ENCODE measurements at regions not wholly inside any gene's neighbourhood (a gene's known extent, or its start where the extent isn't known, plus 50 kb on each side); places are given as distances from the start of the nearest gene placed in this dataset.

- FAIRE-seq (no peak), DNase-seq (no peak)
- no peaks in the 10 kb centered on the region for H3K4me1 ChIP-seq (ENCODE audit: control insufficient read depth in 3 of 3, insufficient read depth in 2 of 3, low read depth in 1 of 3, low read length in 2 of 3)
- H3K36me3 ChIP-seq (ENCODE audit: control insufficient read depth in 3 of 3, insufficient read depth in 2 of 3, low read depth in 1 of 3, low read length in 3 of 3), result no peaks in the 10 kb centered on the region
- no peak overlapping the region for H3K27ac ChIP-seq (ENCODE audit: low read depth in 1 of 3, low read length in 2 of 3)
- peaks cover 0 to 6% (median 1%) of the 10 kb centered on the region in 3 donors for H3K27me3 ChIP-seq (ENCODE audit: control insufficient read depth in 3 of 3, insufficient read depth in 3 of 3, low read length in 3 of 3)
- 70 to 74% (median 74%) methylated on average over 15 of the region's 15 CpGs for WGBS, 3 donors
- no peak overlapping the region for H3K4me3 ChIP-seq (ENCODE audit: low read depth in 1 of 3, low read length in 3 of 3)
- H3K9me3 ChIP-seq (ENCODE audit: control insufficient read depth in 2 of 2, insufficient read depth in 1 of 2, low read depth in 1 of 2, low read length in 1 of 2), result no peaks in the 10 kb centered on the region
Measured at GRCh38 chr12:111204788-111205241, 164.1 kb downstream of the PHETA1 start.

GRCh38 chr12:111203969-111204368, 164.9 kb downstream of the PHETA1 start:
- Histone ChIP-seq H3K4me3 (ENCODE audit: low read depth in 1 of 3, low read length in 3 of 3) (no peak overlapping the region), H3K4me1 (ENCODE audit: control insufficient read depth in 3 of 3, insufficient read depth in 2 of 3, low read depth in 1 of 3, low read length in 2 of 3) (no peaks in the 10 kb centered on the region), H3K27ac (ENCODE audit: low read depth in 1 of 3, low read length in 2 of 3) (no peak overlapping the region), H3K9me3 (ENCODE audit: control insufficient read depth in 2 of 2, insufficient read depth in 1 of 2, low read depth in 1 of 2, low read length in 1 of 2) (no peaks in the 10 kb centered on the region), H3K27me3 (ENCODE audit: control insufficient read depth in 3 of 3, insufficient read depth in 3 of 3, low read length in 3 of 3) (peaks cover 0 to 6% (median 1%) of the 10 kb centered on the region in 3 donors), H3K36me3 (ENCODE audit: control insufficient read depth in 3 of 3, insufficient read depth in 2 of 3, low read depth in 1 of 3, low read length in 3 of 3) (no peaks in the 10 kb centered on the region)
- FAIRE-seq (no peak), DNase-seq (no peak)
- WGBS, 3 donors, result 48 to 73% (median 64%) methylated on average over 2 of the region's 2 CpGs

- DNase-seq, result no peak
- no peak overlapping the region for H3K27ac ChIP-seq (ENCODE audit: low read depth in 1 of 3, low read length in 2 of 3)
- no peaks in the 10 kb centered on the region for H3K4me1 ChIP-seq (ENCODE audit: control insufficient read depth in 3 of 3, insufficient read depth in 2 of 3, low read depth in 1 of 3, low read length in 2 of 3)
- no peak overlapping the region for H3K4me3 ChIP-seq (ENCODE audit: low read depth in 1 of 3, low read length in 3 of 3)
- no peaks in the 10 kb centered on the region for H3K36me3 ChIP-seq (ENCODE audit: control insufficient read depth in 3 of 3, insufficient read depth in 2 of 3, low read depth in 1 of 3, low read length in 3 of 3)
- 75 to 85% (median 83%) methylated on average over 4 of the region's 4 CpGs for WGBS, 3 donors
- no peak for FAIRE-seq
- no peaks in the 10 kb centered on the region for H3K9me3 ChIP-seq (ENCODE audit: control insufficient read depth in 2 of 2, insufficient read depth in 1 of 2, low read depth in 1 of 2, low read length in 1 of 2)
- peaks cover 0 to 6% (median 1%) of the 10 kb centered on the region in 3 donors for H3K27me3 ChIP-seq (ENCODE audit: control insufficient read depth in 3 of 3, insufficient read depth in 3 of 3, low read length in 3 of 3)
Measured at GRCh38 chr12:111203446-111203845, 165.4 kb downstream of the PHETA1 start.

- WGBS, 3 donors, result 45 to 56% (median 55%) methylated on average over 17 of the region's 17 CpGs
- FAIRE-seq (no peak), DNase-seq (no peak)
- Histone ChIP-seq H3K36me3 (ENCODE audit: control insufficient read depth in 3 of 3, insufficient read depth in 2 of 3, low read depth in 1 of 3, low read length in 3 of 3) (no peaks in the 10 kb centered on the region), H3K4me3 (ENCODE audit: low read depth in 1 of 3, low read length in 3 of 3) (no peak overlapping the region), H3K27ac (ENCODE audit: low read depth in 1 of 3, low read length in 2 of 3) (no peak overlapping the region), H3K9me3 (ENCODE audit: control insufficient read depth in 2 of 2, insufficient read depth in 1 of 2, low read depth in 1 of 2, low read length in 1 of 2) (no peaks in the 10 kb centered on the region), H3K27me3 (ENCODE audit: control insufficient read depth in 3 of 3, insufficient read depth in 3 of 3, low read length in 3 of 3) (peaks cover 0 to 6% (median 1%) of the 10 kb centered on the region in 3 donors), H3K4me1 (ENCODE audit: control insufficient read depth in 3 of 3, insufficient read depth in 2 of 3, low read depth in 1 of 3, low read length in 2 of 3) (no peaks in the 10 kb centered on the region)
Measured at GRCh38 chr12:111202237-111202915, 166.5 kb downstream of the PHETA1 start.

GRCh38 chr12:111201495-111202236, 167.2 kb downstream of the PHETA1 start:
- FAIRE-seq (no peak), DNase-seq (no peak)
- Histone ChIP-seq H3K4me1 (ENCODE audit: control insufficient read depth in 3 of 3, insufficient read depth in 2 of 3, low read depth in 1 of 3, low read length in 2 of 3) (no peaks in the 10 kb centered on the region), H3K27ac (ENCODE audit: low read depth in 1 of 3, low read length in 2 of 3) (no peak overlapping the region), H3K36me3 (ENCODE audit: control insufficient read depth in 3 of 3, insufficient read depth in 2 of 3, low read depth in 1 of 3, low read length in 3 of 3) (no peaks in the 10 kb centered on the region), H3K4me3 (ENCODE audit: low read depth in 1 of 3, low read length in 3 of 3) (no peak overlapping the region), H3K27me3 (ENCODE audit: control insufficient read depth in 3 of 3, insufficient read depth in 3 of 3, low read length in 3 of 3) (peaks cover 0 to 6% (median 1%) of the 10 kb centered on the region in 3 donors), H3K9me3 (ENCODE audit: control insufficient read depth in 2 of 2, insufficient read depth in 1 of 2, low read depth in 1 of 2, low read length in 1 of 2) (no peaks in the 10 kb centered on the region)
- WGBS, 3 donors, result 71 to 74% (median 73%) methylated on average over 11 of the region's 11 CpGs

- no peak overlapping the region for H3K27ac ChIP-seq (ENCODE audit: low read depth in 1 of 3, low read length in 2 of 3)
- no peak overlapping the region for H3K4me3 ChIP-seq (ENCODE audit: low read depth in 1 of 3, low read length in 3 of 3)
- FAIRE-seq (no peak), DNase-seq (no peak)
- 42 to 50% (median 44%) methylated on average over 9 of the region's 9 CpGs for WGBS, 3 donors
- peaks cover 0 to 6% (median 0%) of the 10 kb centered on the region in 3 donors for H3K27me3 ChIP-seq (ENCODE audit: control insufficient read depth in 3 of 3, insufficient read depth in 3 of 3, low read length in 3 of 3)
- H3K36me3 ChIP-seq (ENCODE audit: control insufficient read depth in 3 of 3, insufficient read depth in 2 of 3, low read depth in 1 of 3, low read length in 3 of 3), result no peaks in the 10 kb centered on the region
- H3K4me1 ChIP-seq (ENCODE audit: control insufficient read depth in 3 of 3, insufficient read depth in 2 of 3, low read depth in 1 of 3, low read length in 2 of 3), result no peaks in the 10 kb centered on the region
- no peaks in the 10 kb centered on the region for H3K9me3 ChIP-seq (ENCODE audit: control insufficient read depth in 2 of 2, insufficient read depth in 1 of 2, low read depth in 1 of 2, low read length in 1 of 2)
Measured at GRCh38 chr12:111201036-111201435, 167.9 kb downstream of the PHETA1 start.

- H3K27ac ChIP-seq (ENCODE audit: low read depth in 1 of 3, low read length in 2 of 3), result no peak overlapping the region
- no peaks in the 10 kb centered on the region for H3K4me1 ChIP-seq (ENCODE audit: control insufficient read depth in 3 of 3, insufficient read depth in 2 of 3, low read depth in 1 of 3, low read length in 2 of 3)
- H3K9me3 ChIP-seq (ENCODE audit: control insufficient read depth in 2 of 2, insufficient read depth in 1 of 2, low read depth in 1 of 2, low read length in 1 of 2), result no peaks in the 10 kb centered on the region
- WGBS, 3 donors, result 74 to 82% (median 79%) methylated on average over 6 of the region's 6 CpGs
- peaks cover 0 to 6% (median 3%) of the 10 kb centered on the region in 3 donors for H3K27me3 ChIP-seq (ENCODE audit: control insufficient read depth in 3 of 3, insufficient read depth in 3 of 3, low read length in 3 of 3)
- no peaks in the 10 kb centered on the region for H3K36me3 ChIP-seq (ENCODE audit: control insufficient read depth in 3 of 3, insufficient read depth in 2 of 3, low read depth in 1 of 3, low read length in 3 of 3)
- no peak overlapping the region for H3K4me3 ChIP-seq (ENCODE audit: low read depth in 1 of 3, low read length in 3 of 3)
- FAIRE-seq (no peak), DNase-seq (no peak)
Measured at GRCh38 chr12:111197376-111197944, 171.4 kb downstream of the PHETA1 start.

GRCh38 chr12:111196532-111196931, 172.4 kb downstream of the PHETA1 start:
- Histone ChIP-seq H3K4me3 (ENCODE audit: low read depth in 1 of 3, low read length in 3 of 3) (no peak overlapping the region), H3K4me1 (ENCODE audit: control insufficient read depth in 3 of 3, insufficient read depth in 2 of 3, low read depth in 1 of 3, low read length in 2 of 3) (no peaks in the 10 kb centered on the region), H3K36me3 (ENCODE audit: control insufficient read depth in 3 of 3, insufficient read depth in 2 of 3, low read depth in 1 of 3, low read length in 3 of 3) (no peaks in the 10 kb centered on the region), H3K27ac (ENCODE audit: low read depth in 1 of 3, low read length in 2 of 3) (no peak overlapping the region), H3K9me3 (ENCODE audit: control insufficient read depth in 2 of 2, insufficient read depth in 1 of 2, low read depth in 1 of 2, low read length in 1 of 2) (no peaks in the 10 kb centered on the region), H3K27me3 (ENCODE audit: control insufficient read depth in 3 of 3, insufficient read depth in 3 of 3, low read length in 3 of 3) (peaks cover 0 to 3% (median 2%) of the 10 kb centered on the region in 3 donors)
- no peak for DNase-seq
- no peak for FAIRE-seq
- WGBS, 3 donors, result 58 to 83% (median 61%) methylated on average over 5 of the region's 5 CpGs

Data from small intestine (tissue), 7 donors.